Coronary artery (tissue), 2 donors: ENCODE measurements at regions not wholly inside any gene's neighbourhood (a gene's known extent, or its start where the extent isn't known, plus 50 kb on each side); places are given as distances from the start of the nearest gene placed in this dataset.

Experiments
- DNase-seq: peaks from one replicate; pipeline ENCODE4 v3.0.0-alpha.2; 2017; ENCODE audit warnings: low spot score
- H3K27ac ChIP-seq, 2 donors: fragments of 200-600 bp; sonication (generic); one replicate each; pipeline ENCODE4 v1.5.1; 2016 to 2019
- H3K4me3 ChIP-seq: fragments of 200-600 bp; sonication (generic); 2 replicates; pipeline ENCODE4 v1.5.1; 2016; ENCODE audit warnings: mild to moderate bottlenecking, moderate library complexity
- TF ChIP-seq, protein P1 (sequence below): fragments of 200-600 bp; sonication (generic); IDR thresholded peaks from one replicate; pipeline ENCODE4 v1.5.1; 2019; ENCODE audit warnings: antibody characterized with exemption

DNA sequence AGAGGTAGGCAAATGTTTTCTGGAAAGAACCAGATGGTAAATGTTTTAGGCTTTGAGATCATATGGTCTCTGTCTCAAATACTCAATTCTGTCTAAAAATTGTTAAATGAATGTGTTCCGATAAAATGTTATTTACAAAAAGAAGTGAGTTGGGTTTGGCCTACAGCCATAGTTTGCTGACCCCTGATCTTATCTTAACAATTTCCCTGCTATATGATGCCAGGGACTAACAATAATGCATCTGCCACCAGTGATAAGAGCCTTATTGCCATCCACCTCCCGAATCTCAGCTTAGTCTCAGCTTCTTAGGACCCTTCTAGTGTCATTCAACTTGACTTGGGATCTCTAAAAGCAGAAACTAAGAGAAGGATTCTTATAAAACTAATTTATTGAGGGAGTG, 208.5 kb upstream of the ADGRL2 start:
- DNase-seq, result no peak
- no peak overlapping the region for H3K4me3 ChIP-seq
- no peak overlapping the region for H3K27ac ChIP-seq
- TF ChIP-seq, protein P1, sequence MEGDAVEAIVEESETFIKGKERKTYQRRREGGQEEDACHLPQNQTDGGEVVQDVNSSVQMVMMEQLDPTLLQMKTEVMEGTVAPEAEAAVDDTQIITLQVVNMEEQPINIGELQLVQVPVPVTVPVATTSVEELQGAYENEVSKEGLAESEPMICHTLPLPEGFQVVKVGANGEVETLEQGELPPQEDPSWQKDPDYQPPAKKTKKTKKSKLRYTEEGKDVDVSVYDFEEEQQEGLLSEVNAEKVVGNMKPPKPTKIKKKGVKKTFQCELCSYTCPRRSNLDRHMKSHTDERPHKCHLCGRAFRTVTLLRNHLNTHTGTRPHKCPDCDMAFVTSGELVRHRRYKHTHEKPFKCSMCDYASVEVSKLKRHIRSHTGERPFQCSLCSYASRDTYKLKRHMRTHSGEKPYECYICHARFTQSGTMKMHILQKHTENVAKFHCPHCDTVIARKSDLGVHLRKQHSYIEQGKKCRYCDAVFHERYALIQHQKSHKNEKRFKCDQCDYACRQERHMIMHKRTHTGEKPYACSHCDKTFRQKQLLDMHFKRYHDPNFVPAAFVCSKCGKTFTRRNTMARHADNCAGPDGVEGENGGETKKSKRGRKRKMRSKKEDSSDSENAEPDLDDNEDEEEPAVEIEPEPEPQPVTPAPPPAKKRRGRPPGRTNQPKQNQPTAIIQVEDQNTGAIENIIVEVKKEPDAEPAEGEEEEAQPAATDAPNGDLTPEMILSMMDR, result no peak

DNA sequence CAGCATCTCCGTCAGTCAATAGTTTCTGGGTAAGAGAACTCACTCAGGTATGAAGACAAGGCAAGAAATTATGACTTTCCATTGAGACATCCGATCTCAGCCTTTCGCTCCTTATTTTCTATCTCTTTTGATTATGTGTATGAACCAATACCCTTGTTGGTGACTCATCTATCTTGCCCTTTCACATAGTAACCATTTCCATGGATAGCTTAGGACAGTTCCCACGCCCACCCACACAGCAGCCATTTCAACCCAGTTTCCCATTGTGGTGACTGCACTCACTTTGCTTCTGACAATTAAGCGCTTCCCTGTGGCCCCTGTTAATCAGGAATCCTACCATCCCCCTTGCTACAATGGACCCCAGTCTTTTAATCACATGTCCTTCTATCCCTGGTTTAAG, 210.6 kb upstream of the ADGRL2 start:
- Histone ChIP-seq H3K4me3 (no peak overlapping the region), H3K27ac (no peak overlapping the region)
- TF ChIP-seq, protein P1, result no peak
- DNase-seq, result no peak

DNA sequence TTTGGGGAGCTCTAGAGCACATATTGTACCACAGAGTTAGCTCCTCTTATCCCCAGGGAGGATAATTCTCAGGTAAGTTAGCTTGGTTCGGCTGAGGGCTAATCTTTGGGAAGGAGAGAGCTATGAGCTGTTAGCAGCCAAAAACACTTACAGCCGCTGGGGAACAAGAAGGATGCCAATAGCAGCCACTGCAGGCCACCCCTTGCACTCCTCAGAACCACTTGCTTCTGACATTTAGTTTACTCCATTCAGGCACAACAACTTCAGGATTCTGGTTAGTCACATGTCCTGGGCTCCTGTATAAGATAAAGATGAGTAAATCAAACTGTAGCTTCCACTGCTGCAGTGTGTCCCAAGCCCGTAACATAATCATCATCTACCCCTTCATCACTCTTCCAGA, 212.6 kb upstream of the ADGRL2 start:
- TF ChIP-seq, protein P1, result no peak
- no peak overlapping the region for H3K27ac ChIP-seq
- no peak overlapping the region for H3K4me3 ChIP-seq
- DNase-seq, result no peak

DNA sequence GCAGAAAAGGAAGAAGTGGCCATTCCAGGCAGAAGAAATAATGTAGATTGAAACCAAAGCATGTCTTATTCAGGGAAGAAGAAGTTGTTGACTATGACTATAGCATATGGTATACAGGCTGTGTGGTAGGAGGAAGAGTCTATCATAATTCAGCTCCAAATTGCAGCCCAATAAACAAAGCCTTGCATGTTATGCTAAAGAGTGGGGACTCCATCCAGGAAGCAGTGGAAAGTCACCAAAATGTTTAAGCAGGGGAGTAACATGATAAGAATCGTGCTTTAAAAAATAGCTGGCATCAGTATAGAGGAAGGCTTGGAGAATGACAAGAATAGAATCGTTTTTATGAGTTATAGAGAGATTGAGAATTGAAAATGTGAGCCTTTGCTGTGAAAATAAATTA, 213.3 kb upstream of the ADGRL2 start:
- TF ChIP-seq, protein P1, result no peak
- Histone ChIP-seq H3K4me3 (no peak overlapping the region), H3K27ac (no peak overlapping the region)
- DNase-seq, result no peak

DNA sequence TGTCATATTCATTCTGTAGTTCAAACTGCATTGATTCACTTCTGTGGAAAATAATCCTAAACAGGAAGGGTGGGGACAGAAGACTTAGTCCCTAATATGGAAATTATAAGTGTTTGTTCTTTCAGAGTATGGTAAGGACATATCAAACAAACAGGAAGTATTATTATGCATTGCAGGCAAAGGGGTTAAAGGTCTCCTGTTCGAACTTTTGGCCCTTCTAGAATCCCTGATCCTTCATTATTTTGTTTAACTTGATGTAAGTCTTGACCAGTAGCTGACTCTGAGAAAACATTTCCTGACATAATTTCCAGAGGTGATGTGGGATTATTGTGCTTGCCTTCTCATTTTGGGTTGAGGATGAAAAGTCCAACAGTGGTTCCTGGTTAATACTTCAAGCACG, 215.4 kb upstream of the ADGRL2 start:
- Histone ChIP-seq H3K4me3 (no peak overlapping the region), H3K27ac (no peak overlapping the region)
- TF ChIP-seq, protein P1, result no peak
- no peak for DNase-seq

DNA sequence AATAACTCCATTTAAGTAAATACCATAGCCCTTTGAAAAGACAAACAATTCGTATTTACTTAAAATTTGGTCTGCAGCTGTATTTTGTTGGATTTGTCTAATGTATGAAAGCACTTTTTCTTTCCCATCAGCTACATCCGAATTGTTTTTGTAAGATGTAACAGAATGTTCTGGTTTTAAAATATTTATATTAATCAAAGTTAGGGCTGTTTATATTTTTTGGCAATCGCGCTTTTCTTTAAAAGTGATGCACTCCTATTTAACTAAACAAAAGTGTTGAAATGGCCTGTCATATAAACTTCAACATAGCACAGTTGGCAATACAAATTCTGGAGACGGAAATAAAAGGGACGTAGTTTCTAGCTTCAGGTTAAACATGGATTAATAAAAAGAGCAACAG, 216.3 kb upstream of the ADGRL2 start:
- no peak for DNase-seq
- Histone ChIP-seq H3K27ac (no peak overlapping the region), H3K4me3 (no peak overlapping the region)
- TF ChIP-seq, protein P1, result no peak

DNA sequence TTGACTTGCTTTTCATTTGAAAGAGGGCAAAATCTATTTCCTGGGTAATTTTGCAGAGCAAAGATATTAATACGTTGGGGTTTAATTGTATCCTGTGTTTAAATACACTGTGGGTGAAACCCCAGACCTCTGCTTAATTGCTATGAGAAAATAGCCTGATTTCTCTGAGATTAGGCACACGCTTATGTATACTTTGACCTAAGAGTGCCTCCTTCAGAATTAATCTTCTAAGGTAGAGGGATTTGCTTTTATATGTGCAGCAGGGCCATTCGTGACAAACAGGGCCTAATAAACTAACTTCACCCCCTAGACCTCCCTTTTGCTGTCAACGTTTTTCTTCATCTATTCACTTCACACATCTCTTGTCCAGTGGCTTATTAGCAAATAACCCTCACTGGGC, 216.9 kb upstream of the ADGRL2 start:
- H3K4me3 ChIP-seq, result no peak overlapping the region
- H3K27ac ChIP-seq, result no peak overlapping the region
- no peak for DNase-seq
- TF ChIP-seq, protein P1, result no peak
